ENCODE measurements at regions not wholly inside any gene's neighbourhood (a gene's known extent, or its start where the extent isn't known, plus 50 kb on each side); places are given as distances from the start of the nearest gene placed in this dataset.
A peak's percentile ranks its signal among the peaks of the same experiment; 100 is the strongest.

DNA sequence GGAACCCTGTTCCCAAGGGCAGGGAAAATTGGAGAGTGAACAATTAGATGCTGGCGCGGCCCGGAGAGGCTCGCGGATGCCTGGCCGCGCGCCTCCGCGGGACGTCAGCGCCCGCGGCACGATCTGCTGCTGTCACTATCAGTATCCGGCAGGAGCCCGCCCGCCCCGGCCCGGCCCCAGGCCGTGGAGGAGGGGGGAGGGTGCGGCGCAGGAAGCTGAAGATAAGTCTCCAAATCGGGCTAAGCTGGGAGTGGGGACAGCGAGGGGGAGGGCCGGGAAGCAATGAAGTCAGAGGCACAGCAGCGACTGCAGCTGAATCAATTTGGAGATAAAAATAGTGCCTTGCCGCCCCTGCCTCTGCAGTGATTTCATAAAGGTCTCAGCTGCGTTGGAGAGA is 441.5 kb upstream of the KLF12 start (continued):
- TF ChIP-seq, protein P1, sequence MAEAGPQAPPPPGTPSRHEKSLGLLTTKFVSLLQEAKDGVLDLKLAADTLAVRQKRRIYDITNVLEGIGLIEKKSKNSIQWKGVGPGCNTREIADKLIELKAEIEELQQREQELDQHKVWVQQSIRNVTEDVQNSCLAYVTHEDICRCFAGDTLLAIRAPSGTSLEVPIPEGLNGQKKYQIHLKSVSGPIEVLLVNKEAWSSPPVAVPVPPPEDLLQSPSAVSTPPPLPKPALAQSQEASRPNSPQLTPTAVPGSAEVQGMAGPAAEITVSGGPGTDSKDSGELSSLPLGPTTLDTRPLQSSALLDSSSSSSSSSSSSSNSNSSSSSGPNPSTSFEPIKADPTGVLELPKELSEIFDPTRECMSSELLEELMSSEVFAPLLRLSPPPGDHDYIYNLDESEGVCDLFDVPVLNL (CRISPR knock-in tag; IDR thresholded peaks at IDR 0.05; ENCODE audit: low read depth) = no peak
- TF ChIP-seq ELF2 (CRISPR knock-in tag; IDR thresholded peaks at IDR 0.05) = no peak
- TF ChIP-seq, protein P2, sequence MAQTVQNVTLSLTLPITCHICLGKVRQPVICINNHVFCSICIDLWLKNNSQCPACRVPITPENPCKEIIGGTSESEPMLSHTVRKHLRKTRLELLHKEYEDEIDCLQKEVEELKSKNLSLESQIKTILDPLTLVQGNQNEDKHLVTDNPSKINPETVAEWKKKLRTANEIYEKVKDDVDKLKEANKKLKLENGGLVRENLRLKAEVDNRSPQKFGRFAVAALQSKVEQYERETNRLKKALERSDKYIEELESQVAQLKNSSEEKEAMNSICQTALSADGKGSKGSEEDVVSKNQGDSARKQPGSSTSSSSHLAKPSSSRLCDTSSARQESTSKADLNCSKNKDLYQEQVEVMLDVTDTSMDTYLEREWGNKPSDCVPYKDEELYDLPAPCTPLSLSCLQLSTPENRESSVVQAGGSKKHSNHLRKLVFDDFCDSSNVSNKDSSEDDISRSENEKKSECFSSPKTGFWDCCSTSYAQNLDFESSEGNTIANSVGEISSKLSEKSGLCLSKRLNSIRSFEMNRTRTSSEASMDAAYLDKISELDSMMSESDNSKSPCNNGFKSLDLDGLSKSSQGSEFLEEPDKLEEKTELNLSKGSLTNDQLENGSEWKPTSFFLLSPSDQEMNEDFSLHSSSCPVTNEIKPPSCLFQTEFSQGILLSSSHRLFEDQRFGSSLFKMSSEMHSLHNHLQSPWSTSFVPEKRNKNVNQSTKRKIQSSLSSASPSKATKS (CRISPR knock-in tag; IDR thresholded peaks at IDR 0.05) = no peak
- no peak for TF ChIP-seq NFYB (IDR thresholded peaks at IDR 0.05; ENCODE audit: extremely low read depth, insufficient read length)
- no peak for TF ChIP-seq STAG1 (CRISPR knock-in tag; IDR thresholded peaks at IDR 0.05; ENCODE audit: borderline replicate concordance)
- no peak for TF ChIP-seq RAD51 (IDR thresholded peaks at IDR 0.05; ENCODE audit: borderline replicate concordance, low read depth)
- TF ChIP-seq JUNB (CRISPR knock-in tag; conservative IDR thresholded peaks at IDR 0.05) = no peak
- TF ChIP-seq POLR2AphosphoS5 (IDR thresholded peaks at IDR 0.05; ENCODE audit: control insufficient read depth, insufficient read depth, low read depth, low read length) = 0 out of 2 replicates have a peak, but pooled peaks have one; percentile 21
- no peak for TF ChIP-seq SMARCA4 (IDR thresholded peaks at IDR 0.05)
- no peak for TF ChIP-seq ZNF239 (CRISPR knock-in tag; IDR thresholded peaks at IDR 0.05)
- TF ChIP-seq, protein P3, sequence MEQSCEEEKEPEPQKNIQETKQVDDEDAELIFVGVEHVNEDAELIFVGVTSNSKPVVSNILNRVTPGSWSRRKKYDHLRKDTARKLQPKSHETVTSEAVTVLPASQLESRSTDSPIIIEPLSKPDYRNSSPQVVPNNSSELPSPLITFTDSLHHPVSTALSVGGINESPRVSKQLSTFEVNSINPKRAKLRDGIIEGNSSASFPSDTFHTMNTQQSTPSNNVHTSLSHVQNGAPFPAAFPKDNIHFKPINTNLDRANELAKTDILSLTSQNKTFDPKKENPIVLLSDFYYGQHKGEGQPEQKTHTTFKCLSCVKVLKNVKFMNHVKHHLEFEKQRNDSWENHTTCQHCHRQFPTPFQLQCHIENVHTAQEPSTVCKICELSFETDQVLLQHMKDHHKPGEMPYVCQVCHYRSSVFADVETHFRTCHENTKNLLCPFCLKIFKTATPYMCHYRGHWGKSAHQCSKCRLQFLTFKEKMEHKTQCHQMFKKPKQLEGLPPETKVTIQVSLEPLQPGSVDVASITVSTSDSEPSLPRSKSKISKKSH (CRISPR knock-in tag; IDR thresholded peaks at IDR 0.05) = no peak
- no peak for TF ChIP-seq XRCC4 (IDR thresholded peaks at IDR 0.05; ENCODE audit: extremely low read depth, insufficient read depth, insufficient read length)
- TF ChIP-seq PHF21A (IDR thresholded peaks at IDR 0.05; ENCODE audit: borderline replicate concordance, low read depth) = peak; percentile 90; the same call in 1 of the 2 replicates
- no peak for TF ChIP-seq ZNF445 (CRISPR knock-in tag; IDR thresholded peaks at IDR 0.05; ENCODE audit: low read depth)
- no peak for TF ChIP-seq FOXK1 (CRISPR knock-in tag; IDR thresholded peaks at IDR 0.05; ENCODE audit: borderline replicate concordance)
- TF ChIP-seq ZNF77 (CRISPR knock-in tag; IDR thresholded peaks at IDR 0.05) = no peak
- TF ChIP-seq, protein P4, sequence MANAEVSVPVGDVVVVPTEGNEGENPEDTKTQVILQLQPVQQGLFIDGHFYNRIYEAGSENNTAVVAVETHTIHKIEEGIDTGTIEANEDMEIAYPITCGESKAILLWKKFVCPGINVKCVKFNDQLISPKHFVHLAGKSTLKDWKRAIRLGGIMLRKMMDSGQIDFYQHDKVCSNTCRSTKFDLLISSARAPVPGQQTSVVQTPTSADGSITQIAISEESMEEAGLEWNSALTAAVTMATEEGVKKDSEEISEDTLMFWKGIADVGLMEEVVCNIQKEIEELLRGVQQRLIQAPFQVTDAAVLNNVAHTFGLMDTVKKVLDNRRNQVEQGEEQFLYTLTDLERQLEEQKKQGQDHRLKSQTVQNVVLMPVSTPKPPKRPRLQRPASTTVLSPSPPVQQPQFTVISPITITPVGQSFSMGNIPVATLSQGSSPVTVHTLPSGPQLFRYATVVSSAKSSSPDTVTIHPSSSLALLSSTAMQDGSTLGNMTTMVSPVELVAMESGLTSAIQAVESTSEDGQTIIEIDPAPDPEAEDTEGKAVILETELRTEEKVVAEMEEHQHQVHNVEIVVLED (CRISPR knock-in tag; IDR thresholded peaks at IDR 0.05) = no peak
- TF ChIP-seq, protein P5, sequence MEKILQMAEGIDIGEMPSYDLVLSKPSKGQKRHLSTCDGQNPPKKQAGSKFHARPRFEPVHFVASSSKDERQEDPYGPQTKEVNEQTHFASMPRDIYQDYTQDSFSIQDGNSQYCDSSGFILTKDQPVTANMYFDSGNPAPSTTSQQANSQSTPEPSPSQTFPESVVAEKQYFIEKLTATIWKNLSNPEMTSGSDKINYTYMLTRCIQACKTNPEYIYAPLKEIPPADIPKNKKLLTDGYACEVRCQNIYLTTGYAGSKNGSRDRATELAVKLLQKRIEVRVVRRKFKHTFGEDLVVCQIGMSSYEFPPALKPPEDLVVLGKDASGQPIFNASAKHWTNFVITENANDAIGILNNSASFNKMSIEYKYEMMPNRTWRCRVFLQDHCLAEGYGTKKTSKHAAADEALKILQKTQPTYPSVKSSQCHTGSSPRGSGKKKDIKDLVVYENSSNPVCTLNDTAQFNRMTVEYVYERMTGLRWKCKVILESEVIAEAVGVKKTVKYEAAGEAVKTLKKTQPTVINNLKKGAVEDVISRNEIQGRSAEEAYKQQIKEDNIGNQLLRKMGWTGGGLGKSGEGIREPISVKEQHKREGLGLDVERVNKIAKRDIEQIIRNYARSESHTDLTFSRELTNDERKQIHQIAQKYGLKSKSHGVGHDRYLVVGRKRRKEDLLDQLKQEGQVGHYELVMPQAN (IDR thresholded peaks at IDR 0.05; ENCODE audit: borderline replicate concordance) = no peak
- no peak for TF ChIP-seq ZFP30 (CRISPR knock-in tag; IDR thresholded peaks at IDR 0.05; ENCODE audit: borderline replicate concordance)
- TF ChIP-seq CCNT2 (IDR thresholded peaks at IDR 0.05; ENCODE audit: borderline replicate concordance, extremely low read depth, insufficient read length, low read depth, low read length) = peak; percentile 90
- no peak for TF ChIP-seq DPF2 (IDR thresholded peaks at IDR 0.05)
- TF ChIP-seq YBX1 (IDR thresholded peaks at IDR 0.05) = no peak

Data from K562 (cell line).